ENCODE measurements at regions not wholly inside any gene's neighbourhood (a gene's known extent, or its start where the extent isn't known, plus 50 kb on each side); places are given as distances from the start of the nearest gene placed in this dataset.

- Histone ChIP-seq H4K5ac (ENCODE audit: insufficient read length, low read depth, low read length) (no peak overlapping the region), H3K27ac (ENCODE audit: low read depth, low read length) (no peak overlapping the region), H2BK5ac (ENCODE audit: low read depth, low read length) (no peak overlapping the region), H3K23me2 (ENCODE audit: low read depth, low read length) (no peaks in the 10 kb centered on the region), H3K9me3 (ENCODE audit: insufficient read depth in 2 of 2, low read depth in 1 of 2, low read length in 1 of 2) (no peaks in the 10 kb centered on the region), H3K23ac (ENCODE audit: insufficient read length) (no peak overlapping the region), H4K8ac (ENCODE audit: extremely low read depth, insufficient read depth, low read length) (no peak overlapping the region), H3K79me2 (ENCODE audit: control insufficient read depth in 1 of 2, insufficient read depth in 2 of 2, low read length in 2 of 2) (no peaks in the 10 kb centered on the region), H2BK120ac (replicated peaks; ENCODE audit: low read depth, low read length) (no peak overlapping the region), H4K20me1 (replicated peaks in 1 of 2; ENCODE audit: control insufficient read depth in 1 of 2, insufficient read depth in 2 of 2, low read length in 2 of 2) (no peaks in the 10 kb centered on the region), H4K91ac (replicated peaks; ENCODE audit: insufficient read length, low read length) (no peak overlapping the region), H2BK12ac (ENCODE audit: low read depth, low read length) (no peak overlapping the region), H2BK15ac (ENCODE audit: low read length) (no peak overlapping the region), H2BK20ac (ENCODE audit: low read length) (no peak overlapping the region), H2AFZ (ENCODE audit: low read length) (no peak overlapping the region), H3K36me3 (ENCODE audit: control insufficient read depth in 2 of 4, insufficient read depth in 4 of 4, low read length in 3 of 4) (no peaks in the 10 kb centered on the region), H3K9ac (replicated peaks in 1 of 4; ENCODE audit: extremely low read depth in 1 of 4, low read depth in 3 of 4, low read length in 3 of 4) (no peak overlapping the region), H3K14ac (ENCODE audit: insufficient read length) (no peak overlapping the region), H3K4me3 (ENCODE audit: extremely low read depth in 1 of 4, insufficient read depth in 2 of 4, low read depth in 3 of 4, low read length in 4 of 4) (no peak overlapping the region), H3K79me1 (ENCODE audit: low read depth, low read length) (no peaks in the 10 kb centered on the region), H2AK5ac (ENCODE audit: low read depth, low read length) (no peak overlapping the region), H3K4ac (replicated peaks; ENCODE audit: insufficient read length, low read depth, low read length) (no peak overlapping the region), H3K4me2 (ENCODE audit: insufficient read depth in 1 of 2, low read depth in 2 of 2, low read length in 2 of 2) (no peak overlapping the region), H3K4me1 (replicated peaks in 1 of 4; ENCODE audit: control insufficient read depth in 3 of 4, insufficient read depth in 4 of 4, low read length in 3 of 4) (no peaks in the 10 kb centered on the region), H3K18ac (ENCODE audit: extremely low read depth, low read length) (no peak overlapping the region), H3K27me3 (replicated peaks in 1 of 4; ENCODE audit: control insufficient read depth in 3 of 4, extremely low read depth in 1 of 4, insufficient read depth in 3 of 4, low read length in 3 of 4) (no peaks in the 10 kb centered on the region; a peak in 1 of 7 replicates), H3K56ac (replicated peaks; ENCODE audit: insufficient read length, low read depth, low read length) (no peak overlapping the region)
- WGBS, 2 experiments (ENCODE audit: extremely low coverage in 1 of 2, insufficient coverage in 1 of 2, insufficient read length in 1 of 2, insufficient replicate concordance in 2 of 2, low coverage in 1 of 2, low lambda C conversion rate in 2 of 2, missing lambda C conversion rate in 1 of 2), result 71% methylated on average over 1 of the region's 1 CpG; no CpG with 5 or more reads in 1 of the 2 experiments
- no peak for DNase-seq (ENCODE audit: low read depth in 1 of 2, low spot score in 2 of 2)
- ChIA-PET CTCF (ENCODE audit: partially characterized antibody) (no interaction called here), POLR2A (ENCODE audit: partially characterized antibody) (no interaction called here)
- FAIRE-seq, result no peak
- no peak for TF ChIP-seq JUND (IDR thresholded peaks at IDR 0.05; ENCODE audit: low read length)
- no peak for TF ChIP-seq E2F6 (IDR thresholded peaks at IDR 0.05)
- TF ChIP-seq CHD2 (IDR thresholded peaks at IDR 0.05; ENCODE audit: low read length), result no peak
- TF ChIP-seq SIN3A (conservative IDR thresholded peaks at IDR 0.05 in 1 of 2, IDR thresholded peaks at IDR 0.05 in 1 of 2; ENCODE audit: low read depth in 1 of 2, low read length in 2 of 2), result no peak
- no peak for TF ChIP-seq CEBPB (IDR thresholded peaks at IDR 0.05; ENCODE audit: low read depth, low read length)
- no peak for TF ChIP-seq KDM5A (IDR thresholded peaks at IDR 0.05; ENCODE audit: low read length)
- TF ChIP-seq CREB1 (IDR thresholded peaks at IDR 0.05), result no peak
- TF ChIP-seq TAF1 (IDR thresholded peaks at IDR 0.05; ENCODE audit: low read depth, low read length), result no peak
- no peak for TF ChIP-seq BCL11A (IDR thresholded peaks at IDR 0.05; ENCODE audit: low read depth in 2 of 2, low read length in 2 of 2)
- TF ChIP-seq SP1 (IDR thresholded peaks at IDR 0.05; ENCODE audit: low read depth, low read length), result no peak
- TF ChIP-seq SUZ12 (IDR thresholded peaks at IDR 0.05; ENCODE audit: low read length), result no peak
- no peak for TF ChIP-seq CBX8 (IDR thresholded peaks at IDR 0.05; ENCODE audit: borderline replicate concordance, low read depth, low read length)
- TF ChIP-seq CTCF (IDR thresholded peaks at IDR 0.05; ENCODE audit: control extremely low read depth in 1 of 3, insufficient read depth in 1 of 3, low read depth in 1 of 3, low read length in 3 of 3), result no peak
Observed at GRCh38 chr1:222394224-222394623, 153.7 kb downstream of the HHIPL2 start.

Measured in H1 (cell line).